Thyroid gland (tissue), 4 donors: ENCODE measurements at regions not wholly inside any gene's neighbourhood (a gene's known extent, or its start where the extent isn't known, plus 50 kb on each side); places are given as distances from the start of the nearest gene placed in this dataset.

Experiments
- DNase-seq, 2 donors: peaks; one replicate each; pipeline ENCODE4 v3.0.0-alpha.2; 2019
- H3K27ac ChIP-seq, 3 donors: fragments of 200-600 bp; sonication (generic); 1 replicate in 2 of 3; 2 replicates in 1 of 3; pipeline ENCODE4 v1.5.1; 2016 to 2019; ENCODE audit warnings: mild to moderate bottlenecking in 1 of 3, moderate library complexity in 1 of 3
- H3K27me3 ChIP-seq: fragments of 200-600 bp; sonication (generic); one replicate; pipeline ENCODE4 v1.5.1; 2019
- H3K36me3 ChIP-seq, 2 donors: fragments of 200-600 bp; sonication (generic); one replicate each; pipeline ENCODE4 v1.5.1; 2016 to 2019
- H3K4me1 ChIP-seq, 2 donors: fragments of 200-600 bp; sonication (generic); one replicate each; pipeline ENCODE4 v1.5.1; 2017 to 2019
- H3K4me3 ChIP-seq, 3 donors: fragments of 200-600 bp; sonication (generic); replicated peaks in 1 of 3; 1 replicate in 2 of 3; 2 replicates in 1 of 3; pipeline ENCODE4 v1.5.1; 2016; ENCODE audit warnings: mild to moderate bottlenecking in 1 of 3
- H3K9me3 ChIP-seq: fragments of 200-600 bp; sonication (generic); one replicate; pipeline ENCODE4 v1.5.1; 2017
- POLR2A ChIP-seq, 2 donors: fragments of 450-650 bp; IDR thresholded peaks; one replicate each; pipeline ENCODE4 v1.6.1; 2017; ENCODE audit warnings: antibody characterized with exemption in 2 of 2, mild to moderate bottlenecking in 2 of 2, moderate library complexity in 1 of 2
- WGBS, 2 donors: methylation state at CpG; one replicate each; pipeline ENCODE4 v1.1.5; 2017; 5-methylcytosine and 5-hydroxymethylcytosine counted together
- intact Hi-C: fragments of 100-400 bp; cut with DNase I; formaldehyde crosslinking; loops from one replicate; pipeline ENCODE4 v1.15.1; 2023
- TF ChIP-seq, protein P1 (sequence below), 6 experiments: fragments of 200-600 bp in 3 of 6; fragments of 450-650 bp in 3 of 6; sonication (generic) in 3 of 6; IDR thresholded peaks; one replicate each; pipeline ENCODE4 v1.5.1; 2016 to 2019; ENCODE audit warnings: antibody characterized with exemption in 6 of 6, mild to moderate bottlenecking in 2 of 6, inconsistent platforms in 1 of 6, moderate library complexity in 1 of 6

DNA sequence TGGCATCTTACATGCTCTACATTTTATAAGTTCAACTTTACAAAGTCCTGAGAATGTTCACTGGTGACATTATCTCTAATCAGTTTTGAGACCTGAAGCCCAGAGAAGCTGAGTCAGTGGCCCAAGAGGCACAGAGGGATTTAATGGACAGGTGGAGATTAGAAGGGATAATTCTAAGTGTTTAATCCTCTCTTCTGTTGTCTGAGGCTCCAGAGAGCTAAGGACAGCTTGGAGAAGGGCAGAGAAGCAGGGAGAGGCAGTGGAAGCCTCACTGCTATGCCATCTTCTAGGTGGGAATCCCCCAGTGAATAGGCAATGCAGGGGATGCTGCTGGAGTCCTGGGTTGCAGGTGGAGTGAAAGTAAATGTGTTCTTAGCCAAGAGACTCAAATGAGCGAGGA, 369.4 kb upstream of the SLCO3A1 start:
- Histone ChIP-seq H3K27ac (no peak overlapping the region), H3K4me3 (no peak overlapping the region), H3K4me1 (no peaks in the 10 kb centered on the region), H3K36me3 (no peaks in the 10 kb centered on the region), H3K27me3 (no peaks in the 10 kb centered on the region), H3K9me3 (no peaks in the 10 kb centered on the region)
- TF ChIP-seq, protein P1, sequence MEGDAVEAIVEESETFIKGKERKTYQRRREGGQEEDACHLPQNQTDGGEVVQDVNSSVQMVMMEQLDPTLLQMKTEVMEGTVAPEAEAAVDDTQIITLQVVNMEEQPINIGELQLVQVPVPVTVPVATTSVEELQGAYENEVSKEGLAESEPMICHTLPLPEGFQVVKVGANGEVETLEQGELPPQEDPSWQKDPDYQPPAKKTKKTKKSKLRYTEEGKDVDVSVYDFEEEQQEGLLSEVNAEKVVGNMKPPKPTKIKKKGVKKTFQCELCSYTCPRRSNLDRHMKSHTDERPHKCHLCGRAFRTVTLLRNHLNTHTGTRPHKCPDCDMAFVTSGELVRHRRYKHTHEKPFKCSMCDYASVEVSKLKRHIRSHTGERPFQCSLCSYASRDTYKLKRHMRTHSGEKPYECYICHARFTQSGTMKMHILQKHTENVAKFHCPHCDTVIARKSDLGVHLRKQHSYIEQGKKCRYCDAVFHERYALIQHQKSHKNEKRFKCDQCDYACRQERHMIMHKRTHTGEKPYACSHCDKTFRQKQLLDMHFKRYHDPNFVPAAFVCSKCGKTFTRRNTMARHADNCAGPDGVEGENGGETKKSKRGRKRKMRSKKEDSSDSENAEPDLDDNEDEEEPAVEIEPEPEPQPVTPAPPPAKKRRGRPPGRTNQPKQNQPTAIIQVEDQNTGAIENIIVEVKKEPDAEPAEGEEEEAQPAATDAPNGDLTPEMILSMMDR (IDR thresholded peaks at IDR 0.05): no peak
- no peak for TF ChIP-seq POLR2A (IDR thresholded peaks at IDR 0.05)
- intact Hi-C loops: no loop called here
- whole genome bisulfite sequencing, 2 donors: 41 to 52% methylated on average over 1 of the region's 1 CpG
- no peak for DNase-seq

DNA sequence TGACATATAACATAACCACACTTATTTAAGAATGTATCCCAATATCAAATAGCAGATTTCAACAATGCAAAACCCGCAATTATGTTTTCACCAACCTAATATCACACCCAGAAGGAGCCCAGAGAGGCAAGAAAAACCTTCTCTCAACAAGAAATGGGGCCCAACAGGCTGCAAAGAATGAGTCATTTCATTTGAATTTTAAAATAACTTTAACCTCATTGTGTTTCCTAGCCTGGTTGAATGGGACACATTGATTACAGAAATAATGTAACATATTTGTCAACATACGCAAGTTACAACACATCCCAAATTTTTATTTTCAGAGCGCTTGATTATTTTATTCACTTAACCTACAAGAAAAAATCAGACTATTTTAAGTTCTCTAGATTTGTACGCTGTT, 365.1 kb upstream of the SLCO3A1 start:
- no peak overlapping the region for H3K4me3 ChIP-seq
- no peaks in the 10 kb centered on the region for H3K27me3 ChIP-seq
- TF ChIP-seq, protein P1 (IDR thresholded peaks at IDR 0.05): no peak
- no peak for TF ChIP-seq POLR2A (IDR thresholded peaks at IDR 0.05)
- 71 to 74% methylated on average over 4 of the region's 4 CpGs for WGBS, 2 donors
- H3K36me3 ChIP-seq: no peaks in the 10 kb centered on the region
- no peaks in the 10 kb centered on the region for H3K4me1 ChIP-seq
- no peak overlapping the region for H3K27ac ChIP-seq
- intact Hi-C loops: no loop called here
- no peak for DNase-seq
- H3K9me3 ChIP-seq: no peaks in the 10 kb centered on the region

DNA sequence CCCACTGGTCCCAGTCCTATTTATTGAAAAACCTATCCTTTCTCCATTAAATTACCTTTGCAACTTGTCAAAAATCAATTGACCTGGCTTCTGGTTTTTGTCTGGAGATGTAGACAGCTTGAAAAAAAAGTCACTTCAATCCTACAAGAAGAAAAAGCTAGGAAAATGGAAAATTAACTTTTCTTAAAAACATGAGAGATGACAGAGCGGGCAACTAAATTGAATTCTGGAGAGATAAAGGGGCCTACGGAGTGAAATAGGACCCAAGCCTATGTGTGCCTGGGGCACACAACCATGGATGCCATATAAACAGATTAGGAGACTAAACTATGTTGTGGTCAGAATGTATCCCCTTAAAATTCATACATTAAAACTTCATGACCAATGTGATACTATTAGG, 363.3 kb upstream of the SLCO3A1 start:
- H3K9me3 ChIP-seq: no peaks in the 10 kb centered on the region
- H3K27me3 ChIP-seq: peaks cover 4% of the 10 kb centered on the region
- TF ChIP-seq POLR2A (IDR thresholded peaks at IDR 0.05): no peak
- TF ChIP-seq, protein P1 (IDR thresholded peaks at IDR 0.05): no peak
- DNase-seq: no peak
- H3K4me3 ChIP-seq: no peak overlapping the region
- H3K27ac ChIP-seq: no peak overlapping the region
- intact Hi-C loops: no loop called here
- no peaks in the 10 kb centered on the region for H3K36me3 ChIP-seq
- H3K4me1 ChIP-seq: no peaks in the 10 kb centered on the region
- 87 to 92% methylated on average over 2 of the region's 2 CpGs for WGBS, 2 donors

DNA sequence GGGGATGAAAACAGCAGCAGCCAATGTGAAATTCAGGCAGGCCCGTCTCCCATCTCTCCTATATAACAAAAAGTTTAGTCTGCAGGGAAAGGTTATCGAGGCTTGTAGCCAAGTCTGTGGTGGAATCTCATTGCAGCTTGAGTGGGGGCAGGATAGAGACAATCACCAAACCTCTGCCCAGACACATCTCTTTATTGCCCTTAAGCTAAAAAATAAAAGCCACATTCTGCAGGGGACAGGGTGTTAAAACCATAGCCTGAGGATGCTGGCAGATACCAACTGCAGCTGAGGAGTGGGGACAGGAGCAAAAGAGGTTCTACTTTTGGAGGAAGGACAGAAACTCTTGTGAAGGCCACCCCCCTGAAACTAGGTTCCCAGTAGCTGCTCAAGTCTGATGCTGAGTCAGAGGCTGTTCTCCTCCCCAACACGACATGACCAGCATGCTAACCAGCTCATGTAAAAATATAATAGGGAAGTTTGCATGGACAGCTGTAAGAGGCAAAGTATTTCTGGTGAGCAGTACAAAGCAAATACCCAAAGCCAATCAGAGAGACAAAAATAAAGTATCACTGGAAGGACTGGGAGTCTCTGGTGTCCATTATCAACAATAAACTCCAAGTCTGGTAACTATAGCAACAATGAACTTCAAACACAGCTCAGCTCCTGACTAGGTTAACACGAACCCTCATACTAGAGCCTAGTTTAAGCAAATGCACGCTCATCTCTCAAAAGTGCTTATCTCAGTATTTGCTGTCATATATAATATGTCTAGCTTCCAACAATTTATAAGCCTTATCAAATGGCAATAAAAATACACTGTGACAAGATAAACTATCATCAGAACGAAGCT, 362.2 kb upstream of the SLCO3A1 start:
- H3K4me3 ChIP-seq: no peak overlapping the region
- H3K36me3 ChIP-seq: no peaks in the 10 kb centered on the region
- peaks cover 4% of the 10 kb centered on the region for H3K27me3 ChIP-seq
- TF ChIP-seq POLR2A (IDR thresholded peaks at IDR 0.05): no peak
- TF ChIP-seq, protein P1 (IDR thresholded peaks at IDR 0.05): no peak
- H3K9me3 ChIP-seq: no peaks in the 10 kb centered on the region
- 69 to 79% methylated on average over 6 of the region's 6 CpGs for WGBS, 2 donors
- H3K27ac ChIP-seq: no peak overlapping the region
- H3K4me1 ChIP-seq: no peaks in the 10 kb centered on the region
- no peak for DNase-seq
- intact Hi-C loops: no loop called here
